AG08396 (cell line): ENCODE measurements at regions not wholly inside any gene's neighbourhood (a gene's known extent, or its start where the extent isn't known, plus 50 kb on each side); places are given as distances from the start of the nearest gene placed in this dataset.
"Not testable (repeated sequence)": the region's sequence is repeated elsewhere in the genome, so short reads cannot be mapped to it uniquely, and the experiment has no call there.

Source experiments
- DNase-seq: peaks from one replicate; pipeline ENCODE4 v3.0.0; 2012; ENCODE audit warnings: low spot score, mixed read lengths

DNA sequence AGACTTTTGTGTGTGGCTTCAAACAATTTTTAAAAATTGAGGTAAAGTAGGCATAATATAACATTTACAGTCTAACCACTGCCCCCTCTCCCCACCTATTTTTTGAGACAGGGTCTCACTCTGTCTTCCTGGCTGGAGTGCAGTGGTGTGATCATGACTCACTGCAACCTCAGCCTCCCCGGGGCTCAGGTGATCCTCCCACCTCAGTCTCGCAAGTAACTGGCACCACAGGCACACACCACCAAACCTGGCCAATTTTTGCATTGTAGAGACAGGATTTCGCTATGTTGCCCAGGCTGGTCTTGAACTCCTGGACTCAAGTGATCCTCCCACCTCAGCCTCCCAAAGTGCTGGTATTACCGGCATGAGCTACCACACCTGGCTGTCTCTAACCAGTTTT lies 161.8 kb downstream of the GOSR1 start:
- DNase-seq, result not testable (repeated sequence)

GRCh38 chr17:30631651-30632050 lies 154.4 kb downstream of the GOSR1 start:
- DNase-seq, result not testable (repeated sequence)

DNA sequence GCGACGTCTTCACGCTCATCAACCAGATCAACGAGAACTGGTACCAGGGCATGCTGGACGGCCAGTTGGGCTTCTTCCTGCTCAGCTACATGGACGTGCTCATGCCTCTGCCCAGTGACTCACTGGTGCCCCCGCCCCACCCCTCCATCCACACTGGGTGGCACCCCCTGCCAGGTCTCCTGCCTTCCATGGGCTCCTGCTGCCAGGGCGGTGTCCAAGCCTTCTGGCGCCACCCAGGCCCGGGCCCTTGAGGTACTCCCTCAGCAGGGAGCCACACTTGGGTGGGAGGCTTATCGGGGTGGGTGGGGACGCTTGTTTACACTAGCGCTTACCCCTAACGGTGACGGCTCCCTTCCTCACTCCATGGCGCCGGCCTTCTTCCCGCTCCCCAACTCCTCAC lies 148.2 kb downstream of the GOSR1 start:
- DNase-seq, result not testable (repeated sequence)

- DNase-seq, result not testable (repeated sequence)
These were observed 147.0 kb downstream of the GOSR1 start for GRCh38 chr17:30624180-30624579.

GRCh38 chr17:30609682-30610081 lies 132.5 kb downstream of the GOSR1 start:
- not testable (repeated sequence) for DNase-seq

DNA sequence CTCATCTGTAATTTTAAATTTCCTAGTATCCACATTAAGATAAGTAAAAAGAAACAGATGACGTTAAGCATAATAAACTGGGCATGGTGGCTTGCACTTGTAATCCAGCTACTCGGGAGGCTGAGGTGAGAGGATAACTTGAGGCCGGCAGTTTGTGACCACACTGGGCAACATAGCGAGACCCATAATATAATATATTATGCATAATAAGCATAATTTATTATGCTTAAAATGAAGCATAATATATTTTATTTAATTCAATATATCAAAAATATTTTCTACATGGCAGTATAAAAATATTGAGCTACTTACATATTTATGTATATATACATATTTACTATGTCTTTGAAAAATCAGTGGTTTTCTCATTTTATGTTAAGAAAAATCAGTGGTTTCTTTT lies 128.3 kb downstream of the GOSR1 start:
- DNase-seq, result no peak

GRCh38 chr17:30605027-30605426 lies 127.8 kb downstream of the GOSR1 start:
- DNase-seq, result no peak

DNA sequence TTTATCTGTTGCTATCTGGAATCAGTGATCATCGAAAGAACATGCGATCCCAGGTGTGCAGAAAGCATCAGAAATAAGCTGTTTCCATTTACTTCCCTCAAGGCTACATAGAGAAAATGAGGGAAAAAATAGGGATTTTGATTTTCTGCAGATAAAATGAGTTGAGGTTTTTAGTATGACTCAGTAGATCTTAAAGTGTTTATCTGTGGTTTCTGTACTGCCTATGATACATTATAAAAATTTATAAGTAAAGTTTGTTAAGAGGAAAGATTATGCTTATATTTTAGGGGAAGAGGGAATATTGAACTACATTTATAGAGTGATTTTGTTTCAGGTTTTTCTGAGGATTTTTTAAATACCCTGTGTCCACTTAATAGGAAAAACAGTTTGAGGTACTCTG lies 125.2 kb downstream of the GOSR1 start:
- not testable (repeated sequence) for DNase-seq

- DNase-seq, result not testable (repeated sequence)
These were observed 124.8 kb downstream of the GOSR1 start for GRCh38 chr17:30601984-30602383.

DNA sequence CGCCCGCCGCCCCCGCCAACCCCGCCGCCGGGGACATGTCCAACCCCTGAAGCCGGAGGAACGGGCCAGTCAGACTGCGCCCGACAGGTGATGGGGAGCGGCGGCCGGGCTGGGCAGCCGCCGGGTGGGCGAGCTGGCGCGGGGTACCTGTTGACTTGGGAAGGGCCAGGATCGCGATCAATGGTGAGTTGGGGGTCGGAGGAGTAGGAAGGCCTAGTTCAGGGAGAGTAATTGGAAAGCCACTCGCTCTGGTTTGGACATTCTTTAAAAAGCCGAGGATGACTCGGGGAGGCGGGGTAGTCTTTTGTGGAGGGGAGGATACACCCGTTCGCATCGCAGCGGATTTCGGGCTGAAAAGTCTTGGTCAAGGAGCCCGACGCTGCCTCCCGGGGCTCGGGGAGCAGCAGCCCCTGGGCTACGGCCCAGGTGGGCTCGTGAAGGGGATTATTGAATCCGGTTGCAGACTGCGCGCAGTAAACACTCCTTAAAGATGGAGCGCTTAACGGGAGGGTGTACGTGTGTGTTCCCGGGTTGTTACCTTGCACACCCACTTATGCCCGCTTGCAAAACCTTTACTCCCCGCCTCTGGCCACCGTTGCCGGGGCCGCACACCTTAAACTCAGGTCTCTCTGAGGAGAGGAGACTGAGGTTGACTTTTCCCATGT lies 123.8 kb downstream of the GOSR1 start:
- DNase-seq, result peak; percentile 35

DNA sequence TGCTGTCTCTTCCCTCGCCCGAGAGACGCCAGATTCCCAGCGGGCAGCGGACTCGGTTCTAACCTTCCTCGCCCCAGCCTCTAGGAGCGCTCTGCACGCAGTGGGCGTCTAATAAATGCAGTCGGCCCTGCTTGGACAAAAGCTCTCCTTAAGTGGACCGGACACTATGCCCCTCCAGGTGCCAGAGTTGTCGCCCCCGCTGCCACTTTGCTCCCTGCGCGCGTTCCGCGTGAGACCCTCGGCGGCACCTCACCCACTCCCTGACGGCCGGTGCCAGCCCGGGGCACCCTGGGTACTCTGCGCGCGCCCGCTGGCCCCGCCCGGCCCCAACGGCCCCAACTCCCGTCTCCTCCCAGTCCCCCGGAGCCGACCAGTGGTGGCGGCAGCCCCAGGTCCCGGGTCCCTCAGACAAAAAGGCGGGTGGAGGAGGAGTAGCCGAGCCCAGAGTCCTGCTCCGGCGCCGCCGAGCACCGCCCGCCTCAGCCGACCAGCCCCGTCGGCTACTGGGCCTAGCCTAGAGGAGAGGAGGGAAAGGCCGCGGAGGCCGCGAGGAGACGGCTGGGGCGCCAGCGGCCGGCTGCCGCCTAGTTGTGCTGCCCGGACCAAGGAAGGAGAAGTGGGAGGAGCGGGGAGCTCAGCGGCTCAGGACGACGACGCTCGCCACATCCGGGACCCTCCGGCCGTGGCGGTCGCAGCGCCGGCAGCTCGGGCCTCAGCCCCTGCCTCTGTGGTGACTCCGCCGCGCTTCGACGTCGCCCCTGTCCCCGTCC lies 123.0 kb downstream of the GOSR1 start:
- peak; percentile 92 for DNase-seq

GRCh38 chr17:30599428-30600059 lies 122.3 kb downstream of the GOSR1 start:
- DNase-seq, result no peak

- no peak for DNase-seq
These were observed 120.6 kb downstream of the GOSR1 start for GRCh38 chr17:30597776-30598288.

DNA sequence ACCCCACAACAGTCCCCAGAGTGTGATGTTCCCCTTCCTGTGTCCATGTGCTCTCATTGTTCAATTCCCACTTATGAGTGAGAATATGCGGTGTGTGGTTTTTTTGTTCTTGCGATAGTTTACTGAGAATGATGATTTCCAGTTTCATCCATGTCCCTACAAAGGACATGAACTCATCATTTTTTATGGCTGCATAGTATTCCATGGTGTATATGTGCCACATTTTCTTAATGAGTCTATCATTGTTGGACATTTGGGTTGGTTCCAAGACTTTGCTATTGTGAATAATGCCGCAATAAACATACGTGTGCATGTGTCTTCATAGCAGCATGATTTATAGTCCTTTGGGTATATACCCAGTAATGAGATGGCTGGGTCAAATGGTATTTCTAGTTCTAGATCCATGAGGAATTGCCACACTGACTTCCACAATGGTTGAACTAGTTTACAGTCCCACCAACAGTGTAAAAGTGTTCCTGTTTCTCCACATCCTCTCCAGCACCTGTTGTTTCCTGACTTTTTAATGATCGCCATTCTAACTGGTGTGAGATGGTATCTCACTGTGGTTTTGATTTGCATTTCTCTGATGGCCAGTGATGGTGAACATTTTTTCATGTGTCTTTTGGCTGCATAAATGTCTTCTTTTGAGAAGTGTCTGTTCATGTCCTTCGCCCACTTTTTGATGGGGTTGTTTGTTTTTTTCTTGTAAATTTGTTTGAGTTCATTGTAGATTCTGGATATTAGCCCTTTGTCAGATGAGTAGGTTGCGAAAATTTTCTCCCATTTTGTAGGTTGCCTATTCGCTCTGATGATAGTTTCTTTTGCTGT lies 120.0 kb downstream of the GOSR1 start:
- not testable (repeated sequence) for DNase-seq

DNA sequence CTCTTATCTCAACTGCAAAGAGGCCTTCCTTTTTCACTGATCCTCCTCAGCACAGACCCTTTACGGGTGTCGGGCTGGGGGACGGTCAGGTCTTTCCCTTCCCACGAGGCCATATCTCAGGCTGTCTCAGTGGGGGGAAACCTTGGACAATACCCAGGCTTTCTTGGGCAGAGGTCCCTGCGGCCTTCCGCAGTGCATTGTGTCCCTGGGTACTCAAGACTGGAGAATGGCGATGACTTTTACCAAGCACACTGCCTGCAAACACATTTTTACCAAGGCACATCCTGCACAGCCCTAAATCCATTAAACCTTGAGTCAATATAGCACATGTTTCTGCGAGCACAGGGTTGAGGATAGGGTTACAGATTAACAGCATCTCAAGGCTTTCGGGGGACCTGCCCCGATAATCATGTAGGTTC lies 117.8 kb downstream of the GOSR1 start:
- DNase-seq, result not testable (repeated sequence)

DNA sequence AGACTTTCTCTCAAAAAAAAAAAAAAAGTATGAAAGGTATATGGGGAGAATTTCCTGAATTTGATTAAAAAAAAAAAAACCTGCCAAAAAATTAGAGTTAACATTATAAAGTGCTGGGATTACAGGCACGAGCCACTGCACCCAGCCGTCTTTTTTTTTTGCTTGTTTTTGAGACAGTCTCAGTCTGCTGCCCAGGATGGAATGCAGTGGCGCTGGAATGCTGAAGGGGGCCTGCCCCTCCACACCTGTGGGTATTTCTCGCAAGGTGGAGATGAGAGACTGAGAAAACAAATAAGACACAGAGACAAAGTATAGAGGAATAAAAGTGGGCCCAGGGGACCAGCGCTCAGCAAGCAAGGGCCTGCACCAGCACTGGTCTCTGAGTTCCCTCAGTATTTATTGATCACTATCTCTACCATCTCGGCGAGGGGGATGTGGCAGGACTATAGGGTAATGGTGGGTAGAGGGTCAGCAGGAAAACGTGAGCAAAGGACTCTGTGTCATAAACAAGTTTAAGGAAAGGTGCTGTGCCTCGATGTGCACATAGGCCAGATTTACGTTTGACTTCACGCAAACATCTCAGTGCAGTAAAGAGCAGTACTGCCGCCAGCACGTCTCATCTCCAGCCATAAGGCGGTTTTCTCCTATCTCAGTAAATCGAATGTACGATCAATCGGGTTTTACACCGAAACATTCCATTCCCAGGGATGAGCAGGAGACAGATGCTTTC lies 117.2 kb downstream of the GOSR1 start:
- DNase-seq, result no peak

GRCh38 chr17:30590081-30590733 lies 113.0 kb downstream of the GOSR1 start:
- DNase-seq, result no peak

DNA sequence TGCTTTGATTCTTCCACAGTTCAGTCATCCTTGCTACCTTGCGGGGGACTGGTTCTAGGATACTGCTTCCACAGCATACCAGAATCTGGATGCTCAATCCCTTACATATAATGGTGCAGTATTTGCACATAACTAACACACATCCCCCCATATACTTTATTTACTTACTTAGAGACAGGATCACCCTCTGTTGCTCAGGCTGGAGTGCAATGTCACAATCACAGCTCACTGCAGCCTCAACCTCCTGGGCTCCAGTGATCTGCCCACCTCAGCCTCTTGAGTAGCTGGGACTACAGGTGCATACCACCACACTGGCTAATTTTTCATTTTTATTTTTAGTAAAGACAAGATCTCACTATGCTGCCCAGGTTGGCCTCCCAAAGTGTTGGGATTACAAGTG lies 112.2 kb downstream of the GOSR1 start:
- no peak for DNase-seq

GRCh38 chr17:30588798-30589247 lies 111.6 kb downstream of the GOSR1 start:
- no peak for DNase-seq

DNA sequence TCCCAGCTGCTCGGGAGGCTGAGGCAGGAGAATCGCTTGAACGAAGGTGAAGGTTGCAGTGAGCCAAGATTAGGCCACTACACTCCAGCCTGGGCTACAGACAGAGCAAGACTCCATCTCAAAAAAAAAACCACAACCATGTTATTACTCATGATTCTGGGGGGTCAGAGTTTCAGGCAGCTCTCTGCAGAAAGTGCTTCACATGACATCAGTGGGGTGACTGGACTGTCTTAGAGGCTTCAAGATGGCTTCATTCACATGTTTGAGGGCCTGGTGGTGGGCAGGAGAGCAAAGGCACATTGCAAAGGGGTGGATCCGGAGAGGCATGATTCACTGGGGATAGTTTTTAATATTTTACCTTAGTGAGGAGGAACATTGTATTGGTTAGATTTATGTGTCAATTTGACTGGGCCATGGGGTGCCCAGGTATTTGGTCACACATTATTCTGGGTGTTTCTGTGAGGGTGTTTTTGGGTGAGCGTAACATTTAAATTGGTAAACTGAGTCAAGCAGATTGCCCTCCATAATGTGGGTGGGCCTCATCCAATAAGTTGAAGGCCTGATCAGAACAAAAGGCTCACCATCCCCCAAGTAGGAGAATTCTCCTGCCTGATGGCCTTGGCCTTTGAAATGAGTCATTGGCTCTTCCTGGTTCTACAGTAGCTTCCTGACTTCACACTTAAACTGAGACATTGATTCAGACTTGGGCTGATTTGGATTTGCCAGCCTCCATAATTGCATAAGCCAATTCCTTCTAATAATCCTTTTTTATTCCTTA lies 109.8 kb downstream of the GOSR1 start:
- peak; percentile 65 for DNase-seq
